ENCODE measurements at regions not wholly inside any gene's neighbourhood (a gene's known extent, or its start where the extent isn't known, plus 50 kb on each side); places are given as distances from the start of the nearest gene placed in this dataset.
"Not testable (repeated sequence)": the region's sequence is repeated elsewhere in the genome, so short reads cannot be mapped to it uniquely, and the experiment has no call there.

GRCh38 chr10:46104071-46104585 lies 58.1 kb upstream of the MSMB start:
- intact Hi-C loops (cut with DNase I; ENCODE audit: low total_unique reads), result no loop called here
- no peak for DNase-seq
- no peaks in the 10 kb centered on the region for H3K9me3 ChIP-seq
- no peaks in the 10 kb centered on the region for H3K27me3 ChIP-seq
- H3K36me3 ChIP-seq, result no peaks in the 10 kb centered on the region
- H3K4me3 ChIP-seq, result no peak overlapping the region
- H3K4me1 ChIP-seq, result peaks cover 0 to 13% (median 7%) of the 10 kb centered on the region in 4 donors
- TF ChIP-seq CTCF (IDR thresholded peaks at IDR 0.05), result no peak
- no peak overlapping the region for H3K27ac ChIP-seq

DNA sequence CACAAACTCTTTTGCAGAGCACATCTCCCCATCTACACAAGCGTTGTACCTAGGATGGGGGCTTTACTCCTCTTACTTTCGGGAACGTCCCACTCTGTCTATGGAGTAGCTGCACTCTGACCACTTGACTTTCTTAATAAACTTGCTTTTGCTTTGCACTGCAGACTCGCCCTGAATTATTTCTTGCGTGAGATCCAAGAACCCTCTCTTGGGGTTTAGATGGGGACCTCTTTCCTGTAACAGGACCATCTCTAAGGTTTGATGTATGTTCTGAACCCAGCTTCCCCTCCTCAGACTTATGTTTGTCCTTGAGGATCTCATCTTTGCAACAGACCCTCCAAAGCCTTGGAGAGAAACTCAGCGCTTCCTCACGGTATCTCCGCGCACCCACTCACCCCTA lies 59.3 kb upstream of the MSMB start:
- intact Hi-C loops (cut with DNase I; ENCODE audit: low total_unique reads), result loop anchor here (5.0 kb wide), 2 partner anchors 177 to 1277 kb away; partner anchors contain the start of gene ZNF488
- not testable (repeated sequence) for DNase-seq, H3K36me3 ChIP-seq, H3K4me3 ChIP-seq, H3K9me3 ChIP-seq, H3K27me3 ChIP-seq, H3K27ac ChIP-seq
- peaks cover 0 to 13% (median 7%) of the 10 kb centered on the region in 4 donors for H3K4me1 ChIP-seq

- intact Hi-C loops (cut with DNase I; ENCODE audit: low total_unique reads), result loop anchor here (5.0 kb wide), 2 partner anchors 176 to 1276 kb away; partner anchors contain the start of gene ZNF488
- not testable (repeated sequence) for H3K9me3 ChIP-seq, H3K36me3 ChIP-seq, H3K27me3 ChIP-seq, DNase-seq
- Histone ChIP-seq H3K27ac (peak overlapping the region; percentile 5 to 50), H3K4me1 (peaks cover 0 to 13% (median 7%) of the 10 kb centered on the region in 4 donors), H3K4me3 (peak overlapping the region; percentile 57 to 70)
These were observed 59.9 kb upstream of the MSMB start for GRCh38 chr10:46105856-46106409.

GRCh38 chr10:46106410-46107255 lies 60.6 kb upstream of the MSMB start:
- peak overlapping the region; percentile 57 to 70 for H3K4me3 ChIP-seq
- H3K9me3 ChIP-seq, result no peaks in the 10 kb centered on the region
- peaks cover 0 to 13% (median 7%) of the 10 kb centered on the region in 4 donors for H3K4me1 ChIP-seq
- TF ChIP-seq CTCF (IDR thresholded peaks at IDR 0.05), result peak; percentile 21 to 33
- H3K27me3 ChIP-seq, result no peaks in the 10 kb centered on the region
- intact Hi-C loops (cut with DNase I; ENCODE audit: low total_unique reads), result loop anchor here (5.0 kb wide), 2 partner anchors 176 to 1276 kb away; partner anchors contain the start of gene ZNF488
- DNase-seq, result peak; percentile 58 to 80
- no peaks in the 10 kb centered on the region for H3K36me3 ChIP-seq
- H3K27ac ChIP-seq, result peak overlapping the region; percentile 5 to 50

DNA sequence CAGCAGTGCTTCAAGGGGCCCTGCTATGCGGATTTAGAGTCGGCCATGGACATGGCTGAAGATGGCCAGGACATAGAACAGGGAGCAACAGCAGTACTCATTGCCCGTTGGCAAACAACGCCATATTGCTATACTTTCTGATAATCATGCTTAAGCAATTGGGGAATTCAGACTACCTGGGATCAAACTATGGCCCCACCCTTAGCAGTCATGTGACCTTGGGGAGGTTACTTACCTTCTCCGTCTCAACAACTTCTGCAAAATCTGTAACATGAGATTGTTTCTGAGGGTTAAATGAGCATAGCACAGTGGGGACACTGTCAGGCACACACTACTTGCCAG lies 62.1 kb upstream of the MSMB start:
- intact Hi-C loops (cut with DNase I; ENCODE audit: low total_unique reads), result loop anchor here (5.0 kb wide), 2 partner anchors 174 to 1274 kb away; partner anchors contain the start of gene ZNF488
- not testable (repeated sequence) for DNase-seq, H3K36me3 ChIP-seq, H3K4me3 ChIP-seq, H3K27me3 ChIP-seq, H3K27ac ChIP-seq, H3K9me3 ChIP-seq
- H3K4me1 ChIP-seq, result peaks cover 0 to 13% (median 7%) of the 10 kb centered on the region in 4 donors

GRCh38 chr10:46154271-46154670 lies 108.2 kb upstream of the MSMB start:
- H3K27me3 ChIP-seq; H3K4me3 ChIP-seq; H3K9me3 ChIP-seq; intact Hi-C loops (cut with DNase I; ENCODE audit: low total_unique reads); DNase-seq; H3K27ac ChIP-seq; H3K36me3 ChIP-seq; H3K4me1 ChIP-seq: not testable (repeated sequence)

GRCh38 chr10:46154683-46155082 lies 108.6 kb upstream of the MSMB start:
- H3K9me3 ChIP-seq; H3K4me1 ChIP-seq; DNase-seq; H3K27me3 ChIP-seq; intact Hi-C loops (cut with DNase I; ENCODE audit: low total_unique reads); H3K27ac ChIP-seq; H3K4me3 ChIP-seq; H3K36me3 ChIP-seq: not testable (repeated sequence)

- H3K9me3 ChIP-seq; intact Hi-C loops (cut with DNase I; ENCODE audit: low total_unique reads); H3K27ac ChIP-seq; H3K27me3 ChIP-seq; H3K4me1 ChIP-seq; H3K4me3 ChIP-seq; DNase-seq; H3K36me3 ChIP-seq: not testable (repeated sequence)
These were observed 110.8 kb upstream of the MSMB start for GRCh38 chr10:46156866-46157265.

All from tibial artery (tissue), 4 donors.